Mesendoderm (in vitro differentiated cells): ENCODE measurements at regions not wholly inside any gene's neighbourhood (a gene's known extent, or its start where the extent isn't known, plus 50 kb on each side); places are given as distances from the start of the nearest gene placed in this dataset.

ENCODE experiments used
- DNase-seq: peaks from one replicate; pipeline ENCODE4 v3.0.0; 2013
- H2AK5ac ChIP-seq: 2 replicates; pipeline ENCODE4 v1.6.1; 2013; ENCODE audit warnings: low read length, inconsistent platforms
- H2BK120ac ChIP-seq: 2 replicates; pipeline ENCODE4 v1.6.1; 2013; ENCODE audit warnings: low read depth, mild to moderate bottlenecking, low read length, moderate library complexity, mixed read lengths
- H2BK15ac ChIP-seq: replicated peaks from 2 replicates; pipeline ENCODE4 v1.6.1; 2013; ENCODE audit warnings: low read depth, mild to moderate bottlenecking, moderate library complexity
- H2BK5ac ChIP-seq: 2 replicates; pipeline ENCODE4 v1.6.1; 2013; ENCODE audit warnings: low read length, inconsistent platforms
- H3K18ac ChIP-seq: 2 replicates; pipeline ENCODE4 v1.6.1; 2013; ENCODE audit warnings: mild to moderate bottlenecking, low read length, mixed read lengths
- H3K23ac ChIP-seq: one replicate; pipeline ENCODE4 v1.6.1; 2013; ENCODE audit warnings: low read length
- H3K27ac ChIP-seq: 2 replicates; pipeline ENCODE4 v1.5.1; 2013; ENCODE audit warnings: low read depth, mild to moderate bottlenecking, inconsistent platforms, low read length, moderate library complexity
- H3K27me3 ChIP-seq: 2 replicates; pipeline ENCODE4 v1.6.1; 2013; ENCODE audit warnings: low read length, control low read depth, mild to moderate bottlenecking, inconsistent platforms; ENCODE audit not compliant: insufficient read depth, poor library complexity
- H3K36me3 ChIP-seq: 2 replicates; pipeline ENCODE4 v1.6.1; 2013; ENCODE audit warnings: low read length, inconsistent platforms; ENCODE audit not compliant: control insufficient read depth, insufficient read depth
- H3K4ac ChIP-seq: one replicate; pipeline ENCODE4 v1.6.1; 2013; ENCODE audit warnings: low read depth, mild to moderate bottlenecking, low read length, moderate library complexity
- H3K4me1 ChIP-seq: 2 replicates; pipeline ENCODE4 v1.6.1; 2013; ENCODE audit warnings: low read depth, low read length, inconsistent platforms; ENCODE audit not compliant: control insufficient read depth
- H3K4me2 ChIP-seq: 2 replicates; pipeline ENCODE4 v1.6.1; 2013; ENCODE audit warnings: low read length
- H3K4me3 ChIP-seq: 2 replicates; pipeline ENCODE4 v1.5.1; 2013; ENCODE audit warnings: mild to moderate bottlenecking, low read length
- H3K56ac ChIP-seq: one replicate; pipeline ENCODE4 v1.6.1; 2013; ENCODE audit warnings: low read length
- H3K79me1 ChIP-seq: 2 replicates; pipeline ENCODE4 v1.6.1; 2013; ENCODE audit warnings: low read length, inconsistent platforms
- H3K79me2 ChIP-seq: 2 replicates; pipeline ENCODE4 v1.6.1; 2013; ENCODE audit warnings: mild to moderate bottlenecking, low read length; ENCODE audit not compliant: control insufficient read depth, insufficient read depth
- H3K9ac ChIP-seq: 2 replicates; pipeline ENCODE4 v1.6.1; 2013; ENCODE audit warnings: low read length, inconsistent platforms
- H4K5ac ChIP-seq: one replicate; pipeline ENCODE4 v1.6.1; 2013; ENCODE audit warnings: low read length
- H4K8ac ChIP-seq: one replicate; pipeline ENCODE4 v1.6.1; 2013; ENCODE audit warnings: low read depth, mild to moderate bottlenecking, control low read depth, low read length, moderate library complexity
- WGBS: extraction: QIAGEN DNeasy Blood & Tissue Kit; methylation state at CpG from one replicate; pipeline ENCODE4 v1.1.7; 2013; ENCODE audit warnings: low lambda C conversion rate, missing lambda C conversion rate; ENCODE audit not compliant: insufficient coverage; ENCODE audit errors: extremely low coverage; 5-methylcytosine and 5-hydroxymethylcytosine counted together

- no peak overlapping the region for H3K56ac ChIP-seq
- no peak overlapping the region for H2AK5ac ChIP-seq
- no peak overlapping the region for H3K18ac ChIP-seq
- no peak overlapping the region for H3K23ac ChIP-seq
- no peaks in the 10 kb centered on the region for H3K79me1 ChIP-seq
- H3K9ac ChIP-seq = no peak overlapping the region
- H4K5ac ChIP-seq = no peak overlapping the region
- H4K8ac ChIP-seq = no peak overlapping the region
- H3K4me2 ChIP-seq = no peak overlapping the region
- WGBS = no CpG with 5 or more reads among the region's 7 CpGs
- DNase-seq = no peak
- H3K4me1 ChIP-seq = no peaks in the 10 kb centered on the region
- H3K79me2 ChIP-seq = no peaks in the 10 kb centered on the region
- no peak overlapping the region for H3K4ac ChIP-seq
- H3K27ac ChIP-seq = no peak overlapping the region
- no peak overlapping the region for H2BK15ac ChIP-seq
- no peak overlapping the region for H3K4me3 ChIP-seq
- H3K36me3 ChIP-seq = no peaks in the 10 kb centered on the region
- H2BK5ac ChIP-seq = no peak overlapping the region
- H2BK120ac ChIP-seq = no peak overlapping the region
- H3K27me3 ChIP-seq = no peaks in the 10 kb centered on the region
Observed at GRCh38 chr7:26468625-26469024, 177.0 kb downstream of the SNX10 start.

GRCh38 chr7:26469188-26469587 lies 177.5 kb downstream of the SNX10 start:
- Histone ChIP-seq H3K4ac (no peak overlapping the region), H3K56ac (no peak overlapping the region), H3K23ac (no peak overlapping the region), H3K79me1 (no peaks in the 10 kb centered on the region), H3K27ac (no peak overlapping the region), H3K4me3 (no peak overlapping the region), H4K8ac (no peak overlapping the region), H3K4me1 (no peaks in the 10 kb centered on the region), H2BK120ac (no peak overlapping the region), H3K9ac (no peak overlapping the region), H3K79me2 (no peaks in the 10 kb centered on the region), H4K5ac (no peak overlapping the region), H2BK5ac (no peak overlapping the region), H3K36me3 (no peaks in the 10 kb centered on the region), H2BK15ac (no peak overlapping the region), H3K4me2 (no peak overlapping the region), H2AK5ac (no peak overlapping the region), H3K18ac (no peak overlapping the region), H3K27me3 (no peaks in the 10 kb centered on the region)
- no peak for DNase-seq
- no CpG with 5 or more reads among the region's 1 CpG for WGBS

GRCh38 chr7:26470691-26471090 lies 179.0 kb downstream of the SNX10 start:
- Histone ChIP-seq H2BK5ac (no peak overlapping the region), H3K56ac (no peak overlapping the region)

GRCh38 chr7:26471306-26472075 lies 179.8 kb downstream of the SNX10 start:
- Histone ChIP-seq H3K79me1 (no peaks in the 10 kb centered on the region), H3K79me2 (no peaks in the 10 kb centered on the region), H2AK5ac (no peak overlapping the region), H4K5ac (no peak overlapping the region), H2BK5ac (no peak overlapping the region), H3K23ac (no peak overlapping the region), H3K4me1 (no peaks in the 10 kb centered on the region), H3K4ac (no peak overlapping the region), H2BK15ac (no peak overlapping the region), H3K27me3 (no peaks in the 10 kb centered on the region), H3K9ac (no peak overlapping the region), H3K4me3 (no peak overlapping the region), H3K18ac (no peak overlapping the region), H2BK120ac (no peak overlapping the region), H3K36me3 (no peaks in the 10 kb centered on the region), H3K56ac (no peak overlapping the region), H4K8ac (no peak overlapping the region), H3K27ac (no peak overlapping the region), H3K4me2 (no peak overlapping the region)
- no CpG with 5 or more reads among the region's 9 CpGs for WGBS
- DNase-seq = no peak

More at GRCh38 chr7:26470691-26471090, 179.0 kb downstream of the SNX10 start:
- H2AK5ac ChIP-seq = no peak overlapping the region
- no peaks in the 10 kb centered on the region for H3K4me1 ChIP-seq
- H3K27me3 ChIP-seq = no peaks in the 10 kb centered on the region
- H3K4ac ChIP-seq = no peak overlapping the region
- H3K79me1 ChIP-seq = no peaks in the 10 kb centered on the region
- H3K36me3 ChIP-seq = no peaks in the 10 kb centered on the region
- H3K9ac ChIP-seq = no peak overlapping the region
- no peak for DNase-seq
- no peak overlapping the region for H3K4me3 ChIP-seq
- H3K23ac ChIP-seq = no peak overlapping the region
- H2BK15ac ChIP-seq = no peak overlapping the region
- no peaks in the 10 kb centered on the region for H3K79me2 ChIP-seq
- no peak overlapping the region for H3K4me2 ChIP-seq
- no peak overlapping the region for H4K5ac ChIP-seq
- no peak overlapping the region for H4K8ac ChIP-seq
- no peak overlapping the region for H3K27ac ChIP-seq
- no peak overlapping the region for H3K18ac ChIP-seq
- no CpG with 5 or more reads among the region's 7 CpGs for WGBS
- no peak overlapping the region for H2BK120ac ChIP-seq

GRCh38 chr7:26472971-26473370 lies 181.3 kb downstream of the SNX10 start:
- no peak overlapping the region for H3K27ac ChIP-seq
- H3K4me2 ChIP-seq = no peak overlapping the region
- DNase-seq = no peak
- no peak overlapping the region for H3K56ac ChIP-seq
- H3K9ac ChIP-seq = no peak overlapping the region
- WGBS = no CpG with 5 or more reads among the region's 2 CpGs
- H2BK120ac ChIP-seq = no peak overlapping the region
- no peaks in the 10 kb centered on the region for H3K79me1 ChIP-seq
- no peak overlapping the region for H4K8ac ChIP-seq
- no peak overlapping the region for H3K4ac ChIP-seq
- no peak overlapping the region for H2AK5ac ChIP-seq
- no peaks in the 10 kb centered on the region for H3K79me2 ChIP-seq
- H3K27me3 ChIP-seq = no peaks in the 10 kb centered on the region
- no peak overlapping the region for H3K23ac ChIP-seq
- no peak overlapping the region for H2BK5ac ChIP-seq
- no peak overlapping the region for H4K5ac ChIP-seq
- no peaks in the 10 kb centered on the region for H3K36me3 ChIP-seq
- H2BK15ac ChIP-seq = no peak overlapping the region
- no peak overlapping the region for H3K4me3 ChIP-seq
- no peaks in the 10 kb centered on the region for H3K4me1 ChIP-seq
- no peak overlapping the region for H3K18ac ChIP-seq

- Histone ChIP-seq H3K27me3 (no peaks in the 10 kb centered on the region), H3K79me2 (no peaks in the 10 kb centered on the region), H3K27ac (no peak overlapping the region), H2BK15ac (no peak overlapping the region), H3K4ac (no peak overlapping the region), H3K9ac (no peak overlapping the region), H4K5ac (no peak overlapping the region), H2BK120ac (no peak overlapping the region), H3K4me3 (no peak overlapping the region), H4K8ac (no peak overlapping the region), H2BK5ac (no peak overlapping the region), H2AK5ac (no peak overlapping the region), H3K4me1 (no peaks in the 10 kb centered on the region), H3K18ac (no peak overlapping the region), H3K36me3 (no peaks in the 10 kb centered on the region), H3K23ac (no peak overlapping the region), H3K79me1 (no peaks in the 10 kb centered on the region), H3K4me2 (no peak overlapping the region), H3K56ac (no peak overlapping the region)
- WGBS = no CpG with 5 or more reads among the region's 1 CpG
- no peak for DNase-seq
Observed at GRCh38 chr7:26476271-26476670, 184.6 kb downstream of the SNX10 start.
